Inflammatory macrophage (primary cell): ENCODE measurements at regions not wholly inside any gene's neighbourhood (a gene's known extent, or its start where the extent isn't known, plus 50 kb on each side); places are given as distances from the start of the nearest gene placed in this dataset.
A peak's percentile ranks its signal among the peaks of the same experiment; 100 is the strongest.

ENCODE experiments used
- DNase-seq, 2 donors: peaks; one replicate each; pipeline ENCODE4 v3.0.0-alpha.2; 2020 to 2022

- DNase-seq: no peak
Observed at GRCh38 chr10:131781791-131782190, 119.0 kb upstream of the PPP2R2D start.

GRCh38 chr10:131784363-131785120 is 116.3 kb upstream of the PPP2R2D start:
- peak in 1 of 2 donors; percentile 24 for DNase-seq

- DNase-seq: no peak
Observed at GRCh38 chr10:131785121-131785460, 115.7 kb upstream of the PPP2R2D start.

GRCh38 chr10:131786756-131787605 is 113.8 kb upstream of the PPP2R2D start:
- DNase-seq: peak; percentile 17 to 35

- DNase-seq: no peak
Observed at GRCh38 chr10:131787961-131788360, 112.8 kb upstream of the PPP2R2D start.

- no peak for DNase-seq
Observed at GRCh38 chr10:131788386-131788785, 112.4 kb upstream of the PPP2R2D start.

GRCh38 chr10:131789516-131789915 is 111.3 kb upstream of the PPP2R2D start:
- DNase-seq: no peak

- no peak for DNase-seq
Observed at GRCh38 chr10:131790021-131790420, 110.8 kb upstream of the PPP2R2D start.

GRCh38 chr10:131792011-131792651 is 108.7 kb upstream of the PPP2R2D start:
- no peak for DNase-seq

GRCh38 chr10:131792809-131793208 is 108.0 kb upstream of the PPP2R2D start:
- DNase-seq: no peak

- DNase-seq: no peak
Observed at GRCh38 chr10:131795761-131796160, 105.0 kb upstream of the PPP2R2D start.

GRCh38 chr10:131797626-131798025 is 103.2 kb upstream of the PPP2R2D start:
- no peak for DNase-seq

GRCh38 chr10:131799429-131799828 is 101.4 kb upstream of the PPP2R2D start:
- DNase-seq: no peak

GRCh38 chr10:131802156-131802915 is 98.5 kb upstream of the PPP2R2D start:
- no peak for DNase-seq

GRCh38 chr10:131802996-131803395 is 97.8 kb upstream of the PPP2R2D start:
- no peak for DNase-seq

GRCh38 chr10:131803860-131804425 is 96.9 kb upstream of the PPP2R2D start:
- DNase-seq: no peak

GRCh38 chr10:131804551-131805295 is 96.1 kb upstream of the PPP2R2D start:
- DNase-seq: no peak

- DNase-seq: no peak
Observed at GRCh38 chr10:131805696-131806095, 95.1 kb upstream of the PPP2R2D start.

GRCh38 chr10:131806146-131806545 is 94.7 kb upstream of the PPP2R2D start:
- no peak for DNase-seq

GRCh38 chr10:131806646-131807317 is 94.0 kb upstream of the PPP2R2D start:
- DNase-seq: no peak

GRCh38 chr10:131808370-131808930 is 92.4 kb upstream of the PPP2R2D start:
- DNase-seq: no peak
